Testis (tissue), 2 donors: ENCODE measurements at regions not wholly inside any gene's neighbourhood (a gene's known extent, or its start where the extent isn't known, plus 50 kb on each side); places are given as distances from the start of the nearest gene placed in this dataset.
"Not testable (repeated sequence)": the region's sequence is repeated elsewhere in the genome, so short reads cannot be mapped to it uniquely, and the experiment has no call there.

Experiments used
- DNase-seq: peaks from one replicate; pipeline ENCODE4 v3.0.0-alpha.2; 2019
- H3K27ac ChIP-seq, 2 donors: fragments of 200-600 bp; sonication (generic); one replicate each; pipeline ENCODE4 v1.5.1; 2019
- H3K27me3 ChIP-seq: fragments of 200-600 bp; sonication (generic); one replicate; pipeline ENCODE4 v1.5.1; 2019
- H3K36me3 ChIP-seq: fragments of 200-600 bp; sonication (generic); one replicate; pipeline ENCODE4 v1.5.1; 2017; ENCODE audit warnings: low read depth; ENCODE audit errors: missing control alignments
- H3K4me1 ChIP-seq: fragments of 200-600 bp; sonication (generic); one replicate; pipeline ENCODE4 v1.5.1; 2019
- H3K4me3 ChIP-seq, 2 donors: fragments of 200-600 bp; sonication (generic); one replicate each; pipeline ENCODE4 v1.5.1; 2017 to 2019
- H3K9me3 ChIP-seq: fragments of 200-600 bp; sonication (generic); one replicate; pipeline ENCODE4 v1.5.1; 2017
- POLR2A ChIP-seq: fragments of 450-650 bp; IDR thresholded peaks from one replicate; pipeline ENCODE4 v1.6.1; 2017; ENCODE audit warnings: antibody characterized with exemption, mild to moderate bottlenecking, moderate library complexity
- WGBS, 2 donors: methylation state at CpG; one replicate each; pipeline ENCODE4 v1.1.5; 2018; 5-methylcytosine and 5-hydroxymethylcytosine counted together
- intact Hi-C: fragments of 100-400 bp; cut with DNase I; formaldehyde crosslinking; loops from one replicate; pipeline ENCODE4 v1.15.1; 2023; ENCODE audit warnings: low total_unique reads
- TF ChIP-seq, protein P1 (sequence below), 3 experiments: fragments of 450-650 bp in 2 of 3; fragments of 200-600 bp in 1 of 3; sonication (generic) in 1 of 3; IDR thresholded peaks; one replicate each; pipeline ENCODE4 v1.5.1; 2016 to 2019; ENCODE audit warnings: antibody characterized with exemption in 3 of 3, mild to moderate bottlenecking in 2 of 3, moderate library complexity in 1 of 3

DNA sequence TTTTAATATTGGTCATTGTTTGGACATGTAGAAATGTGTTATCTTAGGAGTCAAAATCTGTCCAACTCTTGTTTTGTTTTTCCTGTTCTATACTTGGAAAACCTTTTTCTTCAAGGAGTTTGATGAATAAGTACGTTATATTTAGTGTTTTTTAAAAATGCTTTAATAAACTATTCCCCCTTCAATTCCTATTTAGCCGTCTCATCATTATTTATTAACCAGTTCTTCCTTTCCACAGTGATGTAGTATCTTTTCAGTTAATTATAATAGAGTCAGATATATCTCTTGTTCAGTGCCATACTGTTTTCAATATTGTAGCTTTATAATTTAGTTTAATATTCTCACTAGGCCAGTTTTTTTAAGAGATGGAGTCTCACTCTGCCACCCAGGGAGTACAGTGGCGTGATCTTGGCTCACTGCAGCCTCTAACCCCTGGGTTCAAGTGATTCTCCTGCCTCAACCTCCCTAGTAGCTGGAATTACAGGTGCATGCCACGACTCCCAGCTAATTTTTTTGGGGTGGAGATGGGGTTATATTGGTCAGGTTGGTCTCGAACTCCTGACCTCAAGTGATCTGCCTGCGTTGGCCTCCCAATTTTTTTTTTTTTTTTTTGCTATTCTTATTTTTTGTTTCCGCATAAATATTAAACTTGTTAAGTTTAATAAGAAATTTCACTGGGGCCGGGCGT lies 72.9 kb downstream of the KPNA2 start:
- DNase-seq: no peak
- no peaks in the 10 kb centered on the region for H3K27me3 ChIP-seq
- H3K4me1 ChIP-seq: peaks cover 1% of the 10 kb centered on the region
- TF ChIP-seq POLR2A: no peak
- TF ChIP-seq, protein P1, sequence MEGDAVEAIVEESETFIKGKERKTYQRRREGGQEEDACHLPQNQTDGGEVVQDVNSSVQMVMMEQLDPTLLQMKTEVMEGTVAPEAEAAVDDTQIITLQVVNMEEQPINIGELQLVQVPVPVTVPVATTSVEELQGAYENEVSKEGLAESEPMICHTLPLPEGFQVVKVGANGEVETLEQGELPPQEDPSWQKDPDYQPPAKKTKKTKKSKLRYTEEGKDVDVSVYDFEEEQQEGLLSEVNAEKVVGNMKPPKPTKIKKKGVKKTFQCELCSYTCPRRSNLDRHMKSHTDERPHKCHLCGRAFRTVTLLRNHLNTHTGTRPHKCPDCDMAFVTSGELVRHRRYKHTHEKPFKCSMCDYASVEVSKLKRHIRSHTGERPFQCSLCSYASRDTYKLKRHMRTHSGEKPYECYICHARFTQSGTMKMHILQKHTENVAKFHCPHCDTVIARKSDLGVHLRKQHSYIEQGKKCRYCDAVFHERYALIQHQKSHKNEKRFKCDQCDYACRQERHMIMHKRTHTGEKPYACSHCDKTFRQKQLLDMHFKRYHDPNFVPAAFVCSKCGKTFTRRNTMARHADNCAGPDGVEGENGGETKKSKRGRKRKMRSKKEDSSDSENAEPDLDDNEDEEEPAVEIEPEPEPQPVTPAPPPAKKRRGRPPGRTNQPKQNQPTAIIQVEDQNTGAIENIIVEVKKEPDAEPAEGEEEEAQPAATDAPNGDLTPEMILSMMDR (IDR thresholded peaks at IDR 0.05): no peak
- 79 to 83% methylated on average over 9 of the region's 9 CpGs for WGBS, 2 donors
- no peaks in the 10 kb centered on the region for H3K9me3 ChIP-seq
- no peaks in the 10 kb centered on the region for H3K36me3 ChIP-seq
- no peak overlapping the region for H3K4me3 ChIP-seq
- no peak overlapping the region for H3K27ac ChIP-seq
- intact Hi-C loops: loop anchor here (10.0 kb wide), 1 partner anchor 54 kb away; no protein-coding TSS in a partner anchor

DNA sequence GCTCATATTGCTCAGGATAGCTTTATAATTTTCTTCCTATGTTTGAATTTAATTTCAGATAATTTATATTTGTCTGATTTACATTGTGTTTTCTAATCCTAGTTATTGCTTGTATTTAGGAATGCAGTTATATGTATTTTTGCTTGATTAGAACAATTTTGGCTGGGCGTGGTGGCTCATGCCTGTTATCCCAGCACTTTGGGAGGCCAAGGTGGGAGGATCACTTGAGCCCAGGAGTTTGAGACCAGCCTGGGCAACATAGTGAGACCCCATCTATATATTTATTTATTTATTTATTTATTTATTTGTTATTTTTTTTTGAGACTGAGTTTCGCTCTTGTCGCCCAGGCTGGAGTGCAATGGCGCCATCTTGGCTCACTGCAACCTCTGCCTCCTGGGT lies 73.9 kb downstream of the KPNA2 start:
- not testable (repeated sequence) for H3K4me1 ChIP-seq, H3K4me3 ChIP-seq, H3K27ac ChIP-seq, DNase-seq, H3K27me3 ChIP-seq, H3K9me3 ChIP-seq, H3K36me3 ChIP-seq
- intact Hi-C loops: loop anchor here (10.0 kb wide), 1 partner anchor 55 kb away; no protein-coding TSS in a partner anchor
- 98 to 99% methylated on average over 4 of the region's 4 CpGs for WGBS, 2 donors

DNA sequence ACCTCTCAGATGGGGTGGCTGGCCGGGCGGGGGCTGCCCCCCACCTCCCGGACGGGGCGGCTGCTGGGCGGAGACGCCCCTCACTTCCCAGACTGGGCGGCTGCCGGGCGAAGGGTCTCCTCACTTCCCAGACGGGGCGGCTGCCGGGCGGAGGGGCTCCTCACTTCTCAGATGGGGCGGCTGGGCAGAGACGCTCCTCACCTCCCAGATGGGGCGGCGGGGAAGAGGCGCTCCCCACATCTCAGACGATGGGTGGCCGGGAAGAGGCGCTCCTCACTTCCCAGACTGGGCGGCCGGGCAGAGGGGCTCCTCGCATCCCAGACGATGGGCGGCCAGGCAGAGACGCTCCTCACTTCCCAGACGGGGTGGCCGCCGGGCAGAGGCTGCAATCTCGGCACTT lies 80.7 kb downstream of the KPNA2 start:
- H3K4me1 ChIP-seq, intact Hi-C loops, H3K27me3 ChIP-seq, H3K9me3 ChIP-seq, H3K36me3 ChIP-seq, H3K27ac ChIP-seq, DNase-seq: not testable (repeated sequence)
- peak overlapping the region in 1 of 2 donors; percentile 6 for H3K4me3 ChIP-seq
- whole genome bisulfite sequencing, 2 donors: 80 to 90% methylated on average over 4 to 20 of the region's 32 CpGs

DNA sequence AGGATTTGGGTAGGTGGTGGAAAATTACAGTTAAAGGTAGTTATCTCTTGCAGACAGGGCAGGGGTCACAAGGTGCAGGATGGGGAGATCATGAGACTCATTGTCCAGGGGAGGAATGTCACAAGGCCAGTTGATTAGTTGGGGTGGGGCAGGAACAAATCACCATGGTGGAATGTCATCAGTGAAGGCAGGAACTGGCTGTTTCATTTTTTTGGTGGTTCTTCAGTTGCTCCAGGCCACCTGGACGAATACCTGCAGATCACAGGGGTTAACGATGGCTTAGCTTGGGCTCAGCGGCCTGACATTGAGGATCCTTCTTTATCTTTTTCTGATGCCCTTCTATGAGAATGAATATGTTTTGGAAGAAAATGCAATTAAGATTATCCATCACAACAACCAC lies 87.1 kb downstream of the KPNA2 start:
- Histone ChIP-seq H3K4me3 (no peak overlapping the region), H3K27ac (no peak overlapping the region), H3K4me1 (no peaks in the 10 kb centered on the region), H3K36me3 (no peaks in the 10 kb centered on the region), H3K9me3 (no peaks in the 10 kb centered on the region), H3K27me3 (no peaks in the 10 kb centered on the region)
- intact Hi-C loops: no loop called here
- no peak for DNase-seq
- 85 to 98% methylated on average over 3 of the region's 3 CpGs for WGBS, 2 donors
- TF ChIP-seq POLR2A: no peak
- TF ChIP-seq, protein P1 (IDR thresholded peaks at IDR 0.05): no peak

DNA sequence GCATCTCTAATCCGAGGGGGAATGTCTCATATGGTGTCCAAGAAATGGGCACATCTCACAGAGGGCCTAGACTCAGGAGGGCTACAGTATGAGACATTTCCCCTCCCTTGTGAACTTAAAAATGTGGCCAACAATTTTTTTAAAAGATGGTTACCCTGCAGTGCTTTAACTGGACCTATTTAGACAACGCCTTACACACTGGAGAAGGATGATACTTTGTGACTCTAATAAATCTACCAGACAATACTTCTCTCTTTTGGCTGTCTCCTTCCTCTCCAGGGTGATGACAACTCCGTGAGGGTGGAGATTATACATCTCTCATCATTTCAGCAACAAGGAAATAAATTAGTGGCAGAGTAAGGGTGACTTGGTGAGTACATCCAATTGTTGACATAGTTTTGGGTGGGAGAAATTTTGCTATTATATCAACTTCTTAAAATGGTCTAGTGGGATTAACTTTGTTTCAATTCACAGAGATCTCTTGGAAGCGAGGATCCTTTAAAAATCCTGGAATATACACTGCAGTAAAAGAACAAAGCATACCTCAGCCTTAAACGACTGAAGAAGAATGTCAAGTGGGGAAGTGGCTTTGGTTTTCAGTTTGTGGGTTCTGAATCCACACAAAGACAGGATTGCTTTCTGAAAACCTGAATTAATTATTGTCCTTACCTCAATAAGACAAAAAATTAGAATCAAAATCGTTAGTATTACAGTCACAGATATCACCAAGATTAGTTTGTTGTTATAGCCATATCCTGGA lies 89.8 kb downstream of the KPNA2 start:
- Histone ChIP-seq H3K4me1 (no peaks in the 10 kb centered on the region), H3K36me3 (no peaks in the 10 kb centered on the region), H3K27ac (no peak overlapping the region), H3K4me3 (no peak overlapping the region), H3K27me3 (no peaks in the 10 kb centered on the region), H3K9me3 (no peaks in the 10 kb centered on the region)
- 71 to 72% methylated on average over 6 of the region's 6 CpGs for WGBS, 2 donors
- DNase-seq: no peak
- TF ChIP-seq POLR2A: no peak
- TF ChIP-seq, protein P1 (IDR thresholded peaks at IDR 0.05): no peak
- intact Hi-C loops: no loop called here
